K562 (cell line): ENCODE measurements at regions not wholly inside any gene's neighbourhood (a gene's known extent, or its start where the extent isn't known, plus 50 kb on each side); places are given as distances from the start of the nearest gene placed in this dataset.

Source experiments
- ATAC-seq: fragments of 200-7000 bp; cut with Tn5 transposase; 3 replicates; pipeline ENCODE4 v1.9.1; 2020; ENCODE audit warnings: moderate library complexity
- BruUV-seq: library from RNA; stranded (reverse); fragments of 400-500 nt; replicated peaks from 2 replicates; lab custom pipeline; 2021; lab: Mats Ljungman, UMichigan
- CTCF ChIA-PET: fragments of 300-600 bp; formaldehyde crosslinking; extraction: SDS; loops from one replicate; lab custom pipeline; 2021; ENCODE audit warnings: low intra/inter-chr PET ratio; lab: Yijun Ruan, JAX
- POLR2A ChIA-PET: fragments of 300-600, 350-650 bp; sonication (Branson Sonifier 250); formaldehyde crosslinking; extraction: SDS; loops from one replicate; lab custom pipeline; 2021; ENCODE audit warnings: antibody characterized with exemption, inconsistent platforms; lab: Yijun Ruan, JAX
- DNase-seq, 4 experiments: peaks; one replicate each; pipeline versions ENCODE4 v3.0.0 to v3.0.0-alpha.2; 2011 to 2018; ENCODE audit warnings: low spot score in 3 of 4, mixed read lengths in 3 of 4; ENCODE audit errors: extremely low read depth in 1 of 4
- FAIRE-seq: peaks from 2 replicates; lab custom pipeline; 2011; peaks lifted over from hg19 to GRCh38; lab: Jason Lieb, UNC
- H2AFZ ChIP-seq: 2 replicates; pipeline ENCODE4 v1.6.0; 2011; ENCODE audit warnings: low read depth, low read length, control low read depth, inconsistent platforms
- H3K27ac ChIP-seq: fragments of 200-600 bp; 3 replicates; pipeline ENCODE4 v1.8.0; 2011; ENCODE audit warnings: low read depth, mild to moderate bottlenecking, control low read depth, inconsistent platforms, low read length, moderate library complexity, mixed read lengths; ENCODE audit errors: extremely low read depth
- H3K27me3 ChIP-seq, 2 experiments: fragments of 300-600 bp in 1 of 2; 2 replicates in 1 of 2; 3 replicates in 1 of 2; pipeline versions ENCODE4 v1.6.0 to v1.8.0; 2011; ENCODE audit warnings: inconsistent platforms in 2 of 2, low read length in 2 of 2, mild to moderate bottlenecking in 1 of 2, mixed read lengths in 1 of 2, moderate library complexity in 1 of 2; ENCODE audit not compliant: control insufficient read depth in 2 of 2, insufficient read depth in 2 of 2
- H3K36me3 ChIP-seq: fragments of 300-600 bp; 3 replicates; pipeline ENCODE4 v1.8.0; 2011; ENCODE audit warnings: mild to moderate bottlenecking, low read length, inconsistent platforms; ENCODE audit not compliant: control insufficient read depth, insufficient read depth
- H3K4me1 ChIP-seq, 2 experiments: fragments of 200-600 bp in 1 of 2; replicated peaks in 1 of 2; 2 replicates in 1 of 2; 3 replicates in 1 of 2; pipeline versions ENCODE4 v1.5.1 to v1.8.0; 2011; ENCODE audit warnings: inconsistent platforms in 2 of 2, low read length in 2 of 2, mild to moderate bottlenecking in 1 of 2, mixed read lengths in 1 of 2, moderate library complexity in 1 of 2; ENCODE audit not compliant: control insufficient read depth in 2 of 2, insufficient read depth in 2 of 2
- H3K4me2 ChIP-seq: 2 replicates; pipeline ENCODE4 v1.6.1; 2011; ENCODE audit warnings: low read length, control low read depth, inconsistent platforms, mixed read lengths; ENCODE audit not compliant: insufficient read depth
- H3K4me3 ChIP-seq: fragments of 200-600 bp; sonication (generic), shearing (Covaris generic); 2 replicates; pipeline ENCODE4 v1.5.1; 2016; ENCODE audit warnings: control low read depth, inconsistent platforms
- H3K79me2 ChIP-seq: fragments of 200-600 bp; 3 replicates; pipeline ENCODE4 v1.8.0; 2011; ENCODE audit warnings: low read length, inconsistent platforms; ENCODE audit not compliant: control insufficient read depth, insufficient read depth
- H3K9ac ChIP-seq, 2 experiments: 2 replicates each; pipeline versions ENCODE4 v1.6.0 to v1.6.1; 2011; ENCODE audit warnings: low read depth in 2 of 2, low read length in 2 of 2, control low read depth in 1 of 2, inconsistent platforms in 1 of 2, mild to moderate bottlenecking in 1 of 2, mixed read lengths in 1 of 2; ENCODE audit not compliant: insufficient read depth in 1 of 2
- H3K9me1 ChIP-seq: one replicate; pipeline ENCODE4 v1.6.0; 2011; ENCODE audit warnings: inconsistent platforms, mild to moderate bottlenecking, low read length, moderate library complexity; ENCODE audit not compliant: control insufficient read depth, insufficient read depth
- H3K9me3 ChIP-seq: replicated peaks from 2 replicates; pipeline ENCODE4 v1.5.1; 2011; ENCODE audit warnings: low read depth, low read length, inconsistent platforms; ENCODE audit not compliant: control insufficient read depth, insufficient read depth
- H4K20me1 ChIP-seq: replicated peaks from 2 replicates; pipeline ENCODE4 v1.6.1; 2011; ENCODE audit warnings: low read length, inconsistent platforms, mixed read lengths; ENCODE audit not compliant: control insufficient read depth, insufficient read depth
- FOXJ3 ChIP-seq: sonication (generic); formaldehyde crosslinking; IDR thresholded peaks from 2 replicates; pipeline ENCODE4 v1.4.0; 2020; ENCODE audit warnings: mild to moderate bottlenecking, missing genetic modification reagents
- HDAC3 ChIP-seq: fragments of 450-650 bp; IDR thresholded peaks from 2 replicates; pipeline ENCODE4 v1.6.1; 2018; ENCODE audit warnings: borderline replicate concordance, mild to moderate bottlenecking, moderate library complexity; ENCODE audit not compliant: partially characterized antibody
- HOXB6 ChIP-seq: fragments of 250-450 bp; sonication (Bioruptor Pico); IDR thresholded peaks from 2 replicates; pipeline ENCODE4 v1.5.1; 2022; ENCODE audit warnings: mild to moderate bottlenecking, borderline replicate concordance
- SLC30A9 ChIP-seq: fragments of 250-450 bp; sonication (Bioruptor Pico); IDR thresholded peaks from 2 replicates; pipeline ENCODE4 v1.8.0; 2022; ENCODE audit warnings: mild to moderate bottlenecking, moderate library complexity
- ZNF668 ChIP-seq: fragments of 250-450 bp; sonication (Bioruptor Pico); IDR thresholded peaks from 2 replicates; pipeline ENCODE4 v1.8.0; 2022; ENCODE audit warnings: mild to moderate bottlenecking, inconsistent platforms
- whole genome bisulfite sequencing: fragments of 100-300 bp; shearing (Covaris generic); methylation state at CpG from one replicate; pipeline ENCODE4 v1.1.6; 2016; ENCODE audit warnings: low coverage, mixed read lengths; ENCODE audit not compliant: insufficient coverage; ENCODE audit errors: missing lambda C conversion rate; 5-methylcytosine and 5-hydroxymethylcytosine counted together
- in situ Hi-C: fragments of 300-500 bp; cut with MboI; formaldehyde crosslinking; loops from 4 replicates; pipeline ENCODE4 v1.15.0; 2018; ENCODE audit warnings: inconsistent platforms, mixed read lengths
- intact Hi-C: fragments of 100-400 bp; cut with micrococcal nuclease; formaldehyde crosslinking; loops from 2 replicates; pipeline ENCODE4 v1.14.2; 2022
- TF ChIP-seq, protein P1 (sequence below): fragments of 250-450 bp; sonication (Bioruptor Pico); IDR thresholded peaks from 2 replicates; pipeline ENCODE4 v1.6.1; 2021; ENCODE audit warnings: mild to moderate bottlenecking

DNA sequence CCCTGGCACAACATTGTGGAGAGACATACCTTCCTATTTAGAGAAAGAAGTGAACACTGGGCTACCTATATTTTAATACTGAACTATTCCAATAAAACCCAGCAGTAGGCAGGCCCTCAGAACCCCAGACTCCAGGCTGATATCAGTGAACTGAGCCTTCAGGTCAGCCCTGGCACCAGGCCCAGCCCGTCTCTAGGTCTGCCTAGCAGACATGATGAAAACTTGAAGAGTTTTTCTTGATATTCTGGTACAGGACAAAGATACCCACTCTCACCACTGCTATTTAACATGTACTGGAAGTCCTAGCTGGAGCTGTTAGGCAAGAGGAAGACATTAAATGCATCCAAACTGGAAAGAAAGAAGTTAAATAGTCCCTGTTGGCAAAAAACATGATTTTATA is 396.6 kb upstream of the SPRY2 start:
- no peaks in the 10 kb centered on the region for H3K9me1 ChIP-seq
- H3K79me2 ChIP-seq: no peaks in the 10 kb centered on the region
- H3K9me3 ChIP-seq: no peaks in the 10 kb centered on the region
- ATAC-seq: no peak
- no peaks in the 10 kb centered on the region for H3K36me3 ChIP-seq
- no TSS peak for BruUV-seq
- DNase-seq: no peak
- WGBS: 3% methylated on average over 1 of the region's 1 CpG
- intact Hi-C loops (no loop called here), in situ Hi-C loops (no loop called here)
- H3K4me1 ChIP-seq: no peaks in the 10 kb centered on the region
- no peak for TF ChIP-seq HDAC3
- 0 out of 2 replicates have a peak, but pooled peaks have one; percentile 12 for TF ChIP-seq SLC30A9 (CRISPR knock-in tag)
- TF ChIP-seq HOXB6: no peak
- no peak overlapping the region for H3K4me2 ChIP-seq
- no peak overlapping the region for H3K4me3 ChIP-seq
- no peaks in the 10 kb centered on the region for H3K27me3 ChIP-seq
- CTCF ChIA-PET: no interaction called here
- H4K20me1 ChIP-seq: no peaks in the 10 kb centered on the region
- no peak overlapping the region for H3K27ac ChIP-seq
- H2AFZ ChIP-seq: no peak overlapping the region
- no peak for FAIRE-seq
- POLR2A ChIA-PET: no interaction called here
- H3K9ac ChIP-seq: no peak overlapping the region

DNA sequence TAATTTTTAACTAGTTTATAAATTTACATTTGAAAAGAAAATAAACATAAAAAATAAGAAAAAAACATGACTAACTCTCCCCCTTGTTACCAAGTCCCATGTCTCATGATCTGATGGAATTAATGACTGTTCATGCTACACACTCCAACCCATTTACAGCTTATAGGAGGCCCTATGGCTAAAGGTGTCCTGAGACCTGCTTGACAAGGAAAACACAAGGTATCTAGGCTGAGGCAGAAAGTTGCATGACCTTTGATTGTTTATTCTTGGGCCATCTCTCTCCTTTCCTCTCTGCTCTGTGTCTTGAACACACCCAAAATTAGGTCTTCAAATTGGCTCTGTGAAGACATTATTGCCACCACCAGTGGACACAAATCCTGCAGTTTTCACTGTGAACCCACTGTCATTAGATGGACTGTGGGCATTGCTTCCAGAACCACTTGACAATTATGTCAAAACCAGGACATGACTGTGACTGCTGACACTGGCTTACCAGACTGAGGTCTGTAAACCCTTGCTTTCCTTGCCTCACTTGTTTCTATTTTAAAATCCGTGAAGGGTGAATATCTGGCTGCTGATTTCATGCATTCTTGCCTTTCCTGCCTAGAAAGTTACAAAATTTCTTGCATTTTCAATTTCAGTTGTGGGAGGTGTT is 386.5 kb upstream of the SPRY2 start:
- no peak for FAIRE-seq
- Histone ChIP-seq H3K4me1 (no peaks in the 10 kb centered on the region), H3K36me3 (no peaks in the 10 kb centered on the region), H3K9me1 (no peaks in the 10 kb centered on the region), H3K79me2 (no peaks in the 10 kb centered on the region), H2AFZ (no peak overlapping the region), H3K9ac (no peak overlapping the region), H4K20me1 (no peaks in the 10 kb centered on the region), H3K4me2 (no peak overlapping the region), H3K27me3 (no peaks in the 10 kb centered on the region), H3K4me3 (no peak overlapping the region), H3K9me3 (0 out of 2 replicates have a peak, but pooled peaks cover 4% of the 10 kb centered on the region), H3K27ac (no peak overlapping the region)
- ChIA-PET POLR2A (no interaction called here), CTCF (no interaction called here)
- WGBS: 0% methylated on average over 1 of the region's 1 CpG
- ATAC-seq: no peak
- in situ Hi-C loops (no loop called here), intact Hi-C loops (no loop called here)
- DNase-seq: no peak
- TF ChIP-seq ZNF668 (CRISPR knock-in tag) (no peak), FOXJ3 (peak; percentile 55; the same call in 1 of the 2 replicates)
- TF ChIP-seq, protein P1, sequence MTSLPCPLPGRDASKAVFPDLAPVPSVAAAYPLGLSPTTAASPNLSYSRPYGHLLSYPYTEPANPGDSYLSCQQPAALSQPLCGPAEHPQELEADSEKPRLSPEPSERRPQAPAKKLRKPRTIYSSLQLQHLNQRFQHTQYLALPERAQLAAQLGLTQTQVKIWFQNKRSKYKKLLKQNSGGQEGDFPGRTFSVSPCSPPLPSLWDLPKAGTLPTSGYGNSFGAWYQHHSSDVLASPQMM: 0 out of 2 replicates have a peak, but pooled peaks have one; percentile 38
- TF ChIP-seq, all 486 proteins: peak for 2
- no TSS peak for BruUV-seq
